ENCODE measurements at regions not wholly inside any gene's neighbourhood (a gene's known extent, or its start where the extent isn't known, plus 50 kb on each side); places are given as distances from the start of the nearest gene placed in this dataset.
"Not testable (repeated sequence)": the region's sequence is repeated elsewhere in the genome, so short reads cannot be mapped to it uniquely, and the experiment has no call there.

- no peak overlapping the region for H3K14ac ChIP-seq (ENCODE audit: low read length in 2 of 2)
- H3K27me3 ChIP-seq (ENCODE audit: control insufficient read depth in 1 of 2, insufficient read depth in 1 of 2, low read length in 2 of 2) = no peaks in the 10 kb centered on the region
- no peak overlapping the region for H2AK5ac ChIP-seq (ENCODE audit: low read length, severe bottlenecking)
- no peak overlapping the region for H2BK5ac ChIP-seq (ENCODE audit: low read depth, low read length, poor library complexity, severe bottlenecking)
- H2BK12ac ChIP-seq (ENCODE audit: low read length in 2 of 2) = no peak overlapping the region
- H3K4me3 ChIP-seq (ENCODE audit: insufficient read depth in 1 of 2, low read depth in 1 of 2, low read length in 2 of 2) = no peak overlapping the region
- peaks cover 8% of the 10 kb centered on the region for H3K9me3 ChIP-seq (ENCODE audit: control insufficient read depth, low read length)
- H3K18ac ChIP-seq (ENCODE audit: low read depth in 1 of 2, low read length in 2 of 2) = no peak overlapping the region
- no peak overlapping the region for H4K8ac ChIP-seq (ENCODE audit: low read length)
- no peaks in the 10 kb centered on the region for H3K36me3 ChIP-seq (ENCODE audit: control insufficient read depth in 1 of 2, insufficient read depth in 2 of 2, low read depth in 1 of 2, low read length in 2 of 2)
- H3K4me1 ChIP-seq (ENCODE audit: control insufficient read depth, insufficient read depth, low read depth, low read length) = no peaks in the 10 kb centered on the region
- no peak overlapping the region for H2AFZ ChIP-seq (ENCODE audit: low read depth, low read length)
- no peak overlapping the region for H3K27ac ChIP-seq (ENCODE audit: low read length, poor library complexity, severe bottlenecking)
- no peaks in the 10 kb centered on the region for H3K79me1 ChIP-seq (replicated peaks; ENCODE audit: low read length, poor library complexity, severe bottlenecking)
- H3K4me2 ChIP-seq (ENCODE audit: low read length, poor library complexity, severe bottlenecking) = no peak overlapping the region
- WGBS = 42% methylated on average over 4 of the region's 4 CpGs
- no peak for DNase-seq
- no peak overlapping the region for H3K4ac ChIP-seq (ENCODE audit: low read depth in 1 of 2, low read length in 2 of 2)
- H2BK120ac ChIP-seq (ENCODE audit: low read depth, low read length) = no peak overlapping the region
- H2BK15ac ChIP-seq (ENCODE audit: low read depth, poor library complexity, severe bottlenecking) = no peak overlapping the region
- H3K9ac ChIP-seq (ENCODE audit: low read length) = no peak overlapping the region
- H3K23ac ChIP-seq (ENCODE audit: low read length in 2 of 2) = no peak overlapping the region
- no peak overlapping the region for H4K91ac ChIP-seq (ENCODE audit: low read length)
These were observed 380.0 kb downstream of the GLRX3 start for GRCh38 chr10:130516141-130516735.

GRCh38 chr10:130518921-130519320 is 382.7 kb downstream of the GLRX3 start:
- H3K4me2 ChIP-seq (ENCODE audit: low read length, poor library complexity, severe bottlenecking) = not testable (repeated sequence)

GRCh38 chr10:130519791-130520190 is 383.6 kb downstream of the GLRX3 start:
- no peak overlapping the region for H3K4ac ChIP-seq (ENCODE audit: low read depth in 1 of 2, low read length in 2 of 2)
- H2AFZ ChIP-seq (ENCODE audit: low read depth, low read length) = no peak overlapping the region
- no peak overlapping the region for H2BK120ac ChIP-seq (ENCODE audit: low read depth, low read length)
- H3K4me3 ChIP-seq (ENCODE audit: insufficient read depth in 1 of 2, low read depth in 1 of 2, low read length in 2 of 2) = no peak overlapping the region
- H4K91ac ChIP-seq (ENCODE audit: low read length) = no peak overlapping the region
- no peaks in the 10 kb centered on the region for H3K27me3 ChIP-seq (ENCODE audit: control insufficient read depth in 1 of 2, insufficient read depth in 1 of 2, low read length in 2 of 2)
- DNase-seq = no peak
- H3K4me2 ChIP-seq (ENCODE audit: low read length, poor library complexity, severe bottlenecking) = no peak overlapping the region
- no peak overlapping the region for H2AK5ac ChIP-seq (ENCODE audit: low read length, severe bottlenecking)
- 73% methylated on average over 9 of the region's 9 CpGs for WGBS
- no peaks in the 10 kb centered on the region for H3K79me1 ChIP-seq (replicated peaks; ENCODE audit: low read length, poor library complexity, severe bottlenecking)
- no peak overlapping the region for H2BK15ac ChIP-seq (ENCODE audit: low read depth, poor library complexity, severe bottlenecking)
- H4K8ac ChIP-seq (ENCODE audit: low read length) = no peak overlapping the region
- no peak overlapping the region for H3K9ac ChIP-seq (ENCODE audit: low read length)
- H3K23ac ChIP-seq (ENCODE audit: low read length in 2 of 2) = no peak overlapping the region
- H3K9me3 ChIP-seq (ENCODE audit: control insufficient read depth, low read length) = peaks cover 11% of the 10 kb centered on the region
- no peaks in the 10 kb centered on the region for H3K4me1 ChIP-seq (ENCODE audit: control insufficient read depth, insufficient read depth, low read depth, low read length)
- H3K36me3 ChIP-seq (ENCODE audit: control insufficient read depth in 1 of 2, insufficient read depth in 2 of 2, low read depth in 1 of 2, low read length in 2 of 2) = no peaks in the 10 kb centered on the region
- no peak overlapping the region for H2BK5ac ChIP-seq (ENCODE audit: low read depth, low read length, poor library complexity, severe bottlenecking)
- H3K18ac ChIP-seq (ENCODE audit: low read depth in 1 of 2, low read length in 2 of 2) = no peak overlapping the region
- H2BK12ac ChIP-seq (ENCODE audit: low read length in 2 of 2) = no peak overlapping the region
- no peak overlapping the region for H3K27ac ChIP-seq (ENCODE audit: low read length, poor library complexity, severe bottlenecking)
- no peak overlapping the region for H3K14ac ChIP-seq (ENCODE audit: low read length in 2 of 2)

More at GRCh38 chr10:130518921-130519320, 382.7 kb downstream of the GLRX3 start:
- H3K36me3 ChIP-seq (ENCODE audit: control insufficient read depth in 1 of 2, insufficient read depth in 2 of 2, low read depth in 1 of 2, low read length in 2 of 2); DNase-seq; H3K79me1 ChIP-seq (replicated peaks; ENCODE audit: low read length, poor library complexity, severe bottlenecking); H4K8ac ChIP-seq (ENCODE audit: low read length); H3K4ac ChIP-seq (ENCODE audit: low read depth in 1 of 2, low read length in 2 of 2); H3K18ac ChIP-seq (ENCODE audit: low read depth in 1 of 2, low read length in 2 of 2); H2BK120ac ChIP-seq (ENCODE audit: low read depth, low read length); H3K27me3 ChIP-seq (ENCODE audit: control insufficient read depth in 1 of 2, insufficient read depth in 1 of 2, low read length in 2 of 2); H3K14ac ChIP-seq (ENCODE audit: low read length in 2 of 2); H3K9ac ChIP-seq (ENCODE audit: low read length); H2BK15ac ChIP-seq (ENCODE audit: low read depth, poor library complexity, severe bottlenecking); H2AFZ ChIP-seq (ENCODE audit: low read depth, low read length); H3K4me1 ChIP-seq (ENCODE audit: control insufficient read depth, insufficient read depth, low read depth, low read length); H2AK5ac ChIP-seq (ENCODE audit: low read length, severe bottlenecking); H2BK5ac ChIP-seq (ENCODE audit: low read depth, low read length, poor library complexity, severe bottlenecking); H4K91ac ChIP-seq (ENCODE audit: low read length); H3K23ac ChIP-seq (ENCODE audit: low read length in 2 of 2); H3K27ac ChIP-seq (ENCODE audit: low read length, poor library complexity, severe bottlenecking); H3K4me3 ChIP-seq (ENCODE audit: insufficient read depth in 1 of 2, low read depth in 1 of 2, low read length in 2 of 2); H2BK12ac ChIP-seq (ENCODE audit: low read length in 2 of 2); H3K9me3 ChIP-seq (ENCODE audit: control insufficient read depth, low read length): not testable (repeated sequence)
- WGBS = 80% methylated on average over 1 of the region's 13 CpGs

GRCh38 chr10:130531312-130531711 is 395.1 kb downstream of the GLRX3 start:
- no peak overlapping the region for H3K9ac ChIP-seq (ENCODE audit: low read length)
- no peak overlapping the region for H3K18ac ChIP-seq (ENCODE audit: low read depth in 1 of 2, low read length in 2 of 2)
- H2BK5ac ChIP-seq (ENCODE audit: low read depth, low read length, poor library complexity, severe bottlenecking) = no peak overlapping the region
- H3K4me3 ChIP-seq (ENCODE audit: insufficient read depth in 1 of 2, low read depth in 1 of 2, low read length in 2 of 2) = no peak overlapping the region
- no peaks in the 10 kb centered on the region for H3K4me1 ChIP-seq (ENCODE audit: control insufficient read depth, insufficient read depth, low read depth, low read length)
- no peak overlapping the region for H3K23ac ChIP-seq (ENCODE audit: low read length in 2 of 2)
- H3K27ac ChIP-seq (ENCODE audit: low read length, poor library complexity, severe bottlenecking) = no peak overlapping the region
- no peak overlapping the region for H3K14ac ChIP-seq (ENCODE audit: low read length in 2 of 2)
- WGBS = 78% methylated on average over 10 of the region's 11 CpGs
- H4K91ac ChIP-seq (ENCODE audit: low read length) = no peak overlapping the region
- H2BK12ac ChIP-seq (ENCODE audit: low read length in 2 of 2) = no peak overlapping the region
- H2BK120ac ChIP-seq (ENCODE audit: low read depth, low read length) = no peak overlapping the region
- H3K79me1 ChIP-seq (replicated peaks; ENCODE audit: low read length, poor library complexity, severe bottlenecking) = no peaks in the 10 kb centered on the region
- no peak overlapping the region for H2AFZ ChIP-seq (ENCODE audit: low read depth, low read length)
- no peak overlapping the region for H4K8ac ChIP-seq (ENCODE audit: low read length)
- H3K4me2 ChIP-seq (ENCODE audit: low read length, poor library complexity, severe bottlenecking) = no peak overlapping the region
- H3K9me3 ChIP-seq (ENCODE audit: control insufficient read depth, low read length) = peaks cover 5% of the 10 kb centered on the region
- no peak overlapping the region for H3K4ac ChIP-seq (ENCODE audit: low read depth in 1 of 2, low read length in 2 of 2)
- no peaks in the 10 kb centered on the region for H3K27me3 ChIP-seq (ENCODE audit: control insufficient read depth in 1 of 2, insufficient read depth in 1 of 2, low read length in 2 of 2)
- DNase-seq = no peak
- no peak overlapping the region for H2AK5ac ChIP-seq (ENCODE audit: low read length, severe bottlenecking)
- no peaks in the 10 kb centered on the region for H3K36me3 ChIP-seq (ENCODE audit: control insufficient read depth in 1 of 2, insufficient read depth in 2 of 2, low read depth in 1 of 2, low read length in 2 of 2)
- H2BK15ac ChIP-seq (ENCODE audit: low read depth, poor library complexity, severe bottlenecking) = no peak overlapping the region
